ENCODE measurements at regions not wholly inside any gene's neighbourhood (a gene's known extent, or its start where the extent isn't known, plus 50 kb on each side); places are given as distances from the start of the nearest gene placed in this dataset.

- TF ChIP-seq AR (CRISPR knock-in tag; IDR thresholded peaks at IDR 0.05) (no peak), ARID4B (CRISPR knock-in tag; IDR thresholded peaks at IDR 0.05; ENCODE audit: borderline replicate concordance) (no peak), MYBL2 (CRISPR knock-in tag; IDR thresholded peaks at IDR 0.05) (no peak), ATF6 (CRISPR knock-in tag; IDR thresholded peaks at IDR 0.05) (no peak), PRRX2 (CRISPR knock-in tag; IDR thresholded peaks at IDR 0.05) (no peak), E2F1 (CRISPR knock-in tag; IDR thresholded peaks at IDR 0.05) (no peak), ETV6 (CRISPR knock-in tag; IDR thresholded peaks at IDR 0.05) (no peak), ATF2 (CRISPR knock-in tag; IDR thresholded peaks at IDR 0.05; ENCODE audit: borderline replicate concordance, low read depth) (no peak)
- CTCF ChIA-PET: no interaction called here
- POLR2A ChIA-PET: no interaction called here
Measured at GRCh38 chr18:43482600-43482999, 205.3 kb upstream of the SYT4 start.

GRCh38 chr18:43484710-43485109, 207.4 kb upstream of the SYT4 start:
- H3K4me3 Mint-ChIP-seq: no peak overlapping the region
- POLR2A ChIA-PET: no interaction called here
- DNase-seq (ENCODE audit: low spot score) (no peak), ATAC-seq (no peak)
- H3K36me3 Mint-ChIP-seq: peaks cover 23% of the 10 kb centered on the region
- no peak overlapping the region for H3K27ac Mint-ChIP-seq
- peaks cover 40% of the 10 kb centered on the region for H3K9me3 Mint-ChIP-seq
- H3K27me3 Mint-ChIP-seq (ENCODE audit: low read depth): no peaks in the 10 kb centered on the region
- no peaks in the 10 kb centered on the region for H3K4me1 Mint-ChIP-seq
- CTCF ChIA-PET: interaction anchor here (0.8 kb wide), 1 partner anchor 50 kb away, joined by 3 read pairs; no protein-coding TSS in a partner anchor
- TF ChIP-seq STAT6 (CRISPR knock-in tag; conservative IDR thresholded peaks at IDR 0.05; ENCODE audit: low read depth) (no peak), JAZF1 (CRISPR knock-in tag; IDR thresholded peaks at IDR 0.05) (no peak), KAT7 (CRISPR knock-in tag; IDR thresholded peaks at IDR 0.05; ENCODE audit: borderline replicate concordance) (no peak), ETV6 (CRISPR knock-in tag; IDR thresholded peaks at IDR 0.05) (no peak), CREM (CRISPR knock-in tag; IDR thresholded peaks at IDR 0.05) (no peak), SOX15 (CRISPR knock-in tag; IDR thresholded peaks at IDR 0.05) (no peak), FOXK1 (CRISPR knock-in tag; IDR thresholded peaks at IDR 0.05) (no peak), NR2C2 (CRISPR knock-in tag; IDR thresholded peaks at IDR 0.05) (no peak), CBFB (CRISPR knock-in tag; IDR thresholded peaks at IDR 0.05; ENCODE audit: low read depth) (no peak), ZNF138 (CRISPR knock-in tag; conservative IDR thresholded peaks at IDR 0.05) (no peak), FOXJ3 (CRISPR knock-in tag; IDR thresholded peaks at IDR 0.05; ENCODE audit: borderline replicate concordance) (no peak)

More at GRCh38 chr18:43482600-43482999, 205.3 kb upstream of the SYT4 start:
- Mint-ChIP-seq H3K27me3 (ENCODE audit: low read depth) (no peaks in the 10 kb centered on the region), H3K4me1 (no peaks in the 10 kb centered on the region), H3K27ac (no peak overlapping the region), H3K4me3 (no peak overlapping the region), H3K36me3 (peaks cover 23% of the 10 kb centered on the region), H3K9me3 (peaks cover 30% of the 10 kb centered on the region)
- no peak for ATAC-seq
- DNase-seq (ENCODE audit: low spot score): peak; percentile 22
